GM19351 (cell line): ENCODE measurements at regions not wholly inside any gene's neighbourhood (a gene's known extent, or its start where the extent isn't known, plus 50 kb on each side); places are given as distances from the start of the nearest gene placed in this dataset.
"Not testable (repeated sequence)": the region's sequence is repeated elsewhere in the genome, so short reads cannot be mapped to it uniquely, and the experiment has no call there.

Experiments used
- ATAC-seq: cut with Tn5 transposase; IDR thresholded peaks from one replicate; pipeline ENCODE4 v1.9.1; 2021; ENCODE audit warnings: mild to moderate bottlenecking, moderate library complexity; ENCODE audit not compliant: unreplicated experiment

DNA sequence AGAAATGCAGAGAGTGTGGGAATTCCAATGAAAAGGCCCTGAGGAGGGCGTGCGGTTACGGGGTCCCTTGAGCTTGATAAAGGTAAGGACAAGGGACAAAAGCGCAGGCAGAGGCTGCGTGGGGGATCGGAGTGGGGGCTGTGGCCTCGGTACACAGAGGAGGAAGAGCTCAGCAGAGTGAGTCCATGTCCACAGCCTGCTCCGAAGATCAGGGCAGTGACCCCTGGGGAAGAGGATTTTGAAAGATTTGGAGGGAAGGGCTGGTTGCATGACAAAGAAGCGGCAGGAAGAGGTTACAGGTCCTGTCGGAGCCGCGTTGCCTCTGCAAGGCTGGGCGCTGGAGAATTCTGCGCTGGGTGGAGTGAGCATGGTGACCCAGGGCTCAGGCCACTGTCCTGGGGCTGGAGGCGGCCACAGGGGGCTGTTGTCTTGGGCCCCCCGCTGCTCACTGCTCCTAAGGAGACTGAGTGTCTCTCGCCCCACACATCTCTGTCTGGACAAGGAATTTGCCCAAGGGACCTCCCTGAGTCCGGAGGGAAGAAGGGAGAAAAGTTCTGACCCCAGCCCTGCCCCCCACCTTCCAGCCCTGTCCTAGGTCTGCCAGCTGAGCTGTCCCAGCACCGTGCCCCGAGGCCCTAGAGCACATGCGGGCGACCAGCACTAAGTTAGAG, 69.8 kb upstream of the INSIG1 start:
- no peak for ATAC-seq

DNA sequence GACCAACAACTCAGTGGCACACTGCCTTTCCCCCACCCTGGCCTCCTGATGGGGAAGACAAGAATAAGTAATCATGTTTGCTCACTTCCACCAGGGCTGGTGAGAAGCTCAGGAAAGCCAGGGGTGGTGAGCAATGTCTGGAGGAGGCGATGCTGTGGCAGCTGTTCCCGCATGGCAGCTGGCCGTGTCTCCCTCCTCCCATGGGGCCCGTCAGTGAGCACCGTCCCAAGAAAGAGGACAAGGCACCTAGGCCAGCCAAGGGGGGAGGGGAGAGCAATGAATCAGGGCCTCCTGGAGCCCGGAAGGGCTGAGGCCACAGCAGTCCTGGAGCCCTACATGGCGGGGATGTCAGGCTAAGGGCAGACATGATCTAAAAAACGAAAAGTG, 69.2 kb upstream of the INSIG1 start:
- ATAC-seq: no peak

DNA sequence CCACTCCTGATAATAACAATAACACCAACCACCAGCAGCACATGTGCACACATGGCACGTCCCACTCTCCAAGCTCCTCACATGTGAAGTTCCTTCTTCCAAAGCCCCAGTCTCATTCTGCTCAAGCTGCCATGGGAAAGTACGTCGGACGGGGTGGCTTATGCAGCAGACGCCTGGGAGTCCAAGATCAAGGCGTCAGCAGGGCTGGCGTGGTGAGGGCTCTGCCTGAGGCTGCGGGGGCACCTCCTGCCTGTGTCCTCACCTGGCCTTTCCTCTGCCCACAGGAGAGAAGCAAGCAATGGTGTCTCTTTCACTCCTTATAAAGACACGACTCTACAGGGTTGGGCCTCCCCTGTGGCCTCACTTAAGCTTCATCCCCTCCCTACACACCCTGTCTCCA, 68.8 kb upstream of the INSIG1 start:
- no peak for ATAC-seq

DNA sequence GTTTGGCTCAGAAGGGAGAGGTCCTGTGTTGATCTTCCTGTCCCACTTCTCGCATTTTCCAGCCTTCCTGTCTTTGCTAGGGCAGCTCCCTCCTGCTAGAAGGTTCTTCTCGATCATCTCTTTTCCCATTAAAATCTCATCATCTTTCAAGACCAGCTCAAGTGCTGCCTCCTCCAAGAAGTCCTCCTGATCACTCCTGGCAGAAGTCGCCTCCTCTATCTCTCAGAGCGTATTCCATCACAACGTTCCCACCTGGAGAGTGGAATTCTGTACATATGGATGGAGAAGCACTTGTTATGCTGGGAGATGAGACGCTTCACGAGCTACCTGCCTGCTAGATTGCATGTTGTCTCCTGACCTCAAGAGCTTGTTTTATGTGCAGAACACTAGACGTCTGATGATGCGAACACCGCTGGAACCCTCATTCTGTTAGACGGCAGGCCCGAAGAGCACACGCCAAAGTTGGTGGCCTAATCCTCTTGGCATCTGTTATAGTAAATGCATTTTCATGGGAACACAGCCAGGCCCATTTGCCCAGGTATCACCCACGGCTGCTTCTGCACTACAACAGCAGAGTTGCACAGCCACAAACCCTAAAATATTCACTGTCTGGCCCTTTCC, 68.0 kb upstream of the INSIG1 start:
- no peak for ATAC-seq

DNA sequence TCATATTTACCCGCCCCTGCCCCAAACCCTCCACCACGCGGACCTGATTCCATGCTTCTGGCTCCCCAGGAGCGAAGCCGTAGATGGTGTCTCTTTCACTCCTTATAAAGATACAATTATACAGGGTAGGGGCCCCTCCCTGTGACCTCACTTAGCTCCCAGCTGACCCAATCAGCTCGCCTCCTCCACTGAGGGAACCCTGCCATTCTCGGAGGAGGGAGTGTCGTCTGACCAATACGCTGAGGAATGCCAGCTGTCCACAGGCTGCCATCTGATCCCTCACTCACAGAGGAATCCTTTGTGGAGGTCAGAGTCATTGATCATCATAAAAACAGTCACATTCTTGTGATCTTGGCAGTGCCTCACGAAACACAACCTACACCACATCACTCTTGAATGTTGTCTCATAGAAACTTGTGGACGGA, 67.5 kb upstream of the INSIG1 start:
- ATAC-seq: no peak

DNA sequence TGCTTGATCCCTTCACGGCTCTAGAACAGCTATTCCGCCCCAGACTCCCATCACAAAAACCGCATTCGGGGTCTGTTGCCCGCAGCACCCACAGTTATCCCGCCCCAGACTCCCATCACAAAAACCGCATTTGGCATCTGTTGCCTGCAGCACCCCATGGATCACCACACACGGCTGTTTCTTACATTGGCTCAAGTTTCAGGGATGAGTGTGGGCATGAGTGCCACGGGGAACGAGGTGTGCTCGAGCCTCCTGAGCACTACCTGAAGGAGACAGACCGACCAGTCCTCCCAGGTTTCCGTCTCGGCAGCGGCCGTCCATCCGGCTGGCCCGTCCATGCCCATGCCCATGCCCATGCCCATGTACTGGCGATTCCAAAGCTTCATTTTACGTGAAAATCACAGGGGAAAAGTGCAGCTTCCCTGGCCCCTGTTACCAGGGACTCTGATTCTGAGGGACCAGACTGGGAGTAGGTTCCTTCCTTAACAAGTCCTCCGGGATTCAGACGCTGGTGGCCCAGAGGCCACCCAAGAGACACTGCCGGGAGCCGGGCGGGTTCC, 66.4 kb upstream of the INSIG1 start:
- no peak for ATAC-seq

DNA sequence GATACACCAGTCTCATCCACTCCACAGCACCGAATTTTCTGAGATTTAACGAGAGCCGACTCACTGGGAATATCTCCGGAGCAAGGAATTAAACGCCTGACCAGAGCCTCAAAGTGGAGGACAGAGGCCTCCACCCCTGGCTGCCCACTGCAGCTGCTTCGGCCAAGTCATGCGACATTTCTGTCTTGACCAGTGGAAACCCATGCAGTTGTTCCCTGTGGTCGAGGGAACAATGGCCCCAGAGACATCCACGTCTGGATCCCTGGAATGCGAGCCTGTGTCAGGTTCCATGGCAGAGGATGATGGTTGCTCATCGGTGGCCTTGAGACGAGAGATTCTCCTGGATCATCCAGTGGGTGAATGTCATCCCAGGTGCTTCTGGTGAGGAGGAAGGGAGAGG, 65.7 kb upstream of the INSIG1 start:
- no peak for ATAC-seq

DNA sequence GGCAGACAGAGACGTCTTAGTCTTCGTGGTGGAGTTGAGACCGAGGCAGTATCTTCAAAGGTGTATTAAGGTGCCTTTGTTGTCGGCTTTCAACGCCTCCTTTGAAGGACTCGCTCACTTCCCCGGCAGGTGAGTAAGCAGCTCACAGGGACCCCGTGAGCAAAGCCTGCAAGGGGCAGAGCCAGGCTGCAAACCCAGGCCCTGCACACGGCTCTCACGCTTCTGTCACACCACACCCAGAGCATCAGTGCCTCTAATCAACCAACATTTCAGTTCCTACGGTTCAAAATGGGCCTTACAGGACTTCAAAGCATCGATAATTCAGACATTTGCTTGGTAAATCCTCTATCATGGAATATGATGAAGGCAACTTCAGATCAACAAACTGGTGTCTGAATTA, 64.8 kb upstream of the INSIG1 start:
- ATAC-seq: no peak

DNA sequence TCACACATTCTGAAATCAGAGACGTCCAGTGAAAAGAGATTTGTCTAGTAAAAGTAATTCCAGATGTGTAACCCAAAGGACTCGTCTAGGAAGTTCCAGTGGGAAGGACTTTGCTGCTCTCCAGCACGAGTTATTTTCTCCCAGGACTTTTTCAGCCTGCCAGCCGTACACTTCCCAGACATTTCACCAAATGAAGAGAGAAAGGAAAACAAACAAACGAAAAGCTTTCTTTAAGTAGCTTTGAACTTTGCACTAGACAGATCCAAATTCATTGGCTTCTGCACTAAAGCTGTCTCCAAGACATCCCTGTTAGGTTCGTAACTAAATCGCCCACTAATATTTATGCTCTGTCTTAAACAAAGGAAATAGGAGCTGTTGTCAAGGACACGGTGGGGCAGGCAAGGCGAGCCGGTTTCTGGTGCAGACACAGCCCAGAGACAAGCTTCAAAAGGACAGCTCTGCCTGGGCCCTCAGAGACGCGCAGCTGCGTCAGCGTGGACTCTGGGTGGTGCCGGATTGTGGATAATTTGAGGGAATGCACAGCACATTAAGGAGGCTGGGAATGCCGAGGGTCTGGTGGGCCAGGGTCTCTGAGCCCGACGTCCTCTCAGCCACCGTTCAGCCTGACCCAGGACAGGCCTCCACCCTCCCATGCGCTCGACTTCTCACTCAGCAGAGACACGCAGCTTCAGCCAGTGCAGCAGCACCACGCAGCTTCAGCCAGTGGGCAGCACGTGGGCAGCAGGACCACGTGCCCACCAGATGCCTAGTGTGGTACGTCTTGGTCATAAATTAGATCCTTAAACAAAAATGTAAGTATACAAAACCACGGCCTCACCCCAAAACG, 64.1 kb upstream of the INSIG1 start:
- ATAC-seq: no peak

DNA sequence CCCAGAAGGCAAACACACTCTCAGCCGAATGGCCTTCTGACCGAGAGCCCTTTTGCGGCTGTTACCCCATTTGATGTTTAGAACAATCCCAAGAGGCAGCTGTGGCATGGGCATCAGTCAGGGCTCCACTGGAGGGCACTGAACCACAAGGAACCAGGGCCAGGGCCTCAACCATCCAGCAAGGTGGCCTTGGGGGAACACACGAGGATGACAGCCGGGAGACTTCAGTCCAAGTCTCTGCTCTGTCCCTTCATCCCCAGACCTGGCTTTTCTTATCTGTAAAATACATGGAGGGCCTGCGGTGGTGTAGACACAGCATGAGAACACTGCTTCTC, 63.6 kb upstream of the INSIG1 start:
- ATAC-seq: no peak

DNA sequence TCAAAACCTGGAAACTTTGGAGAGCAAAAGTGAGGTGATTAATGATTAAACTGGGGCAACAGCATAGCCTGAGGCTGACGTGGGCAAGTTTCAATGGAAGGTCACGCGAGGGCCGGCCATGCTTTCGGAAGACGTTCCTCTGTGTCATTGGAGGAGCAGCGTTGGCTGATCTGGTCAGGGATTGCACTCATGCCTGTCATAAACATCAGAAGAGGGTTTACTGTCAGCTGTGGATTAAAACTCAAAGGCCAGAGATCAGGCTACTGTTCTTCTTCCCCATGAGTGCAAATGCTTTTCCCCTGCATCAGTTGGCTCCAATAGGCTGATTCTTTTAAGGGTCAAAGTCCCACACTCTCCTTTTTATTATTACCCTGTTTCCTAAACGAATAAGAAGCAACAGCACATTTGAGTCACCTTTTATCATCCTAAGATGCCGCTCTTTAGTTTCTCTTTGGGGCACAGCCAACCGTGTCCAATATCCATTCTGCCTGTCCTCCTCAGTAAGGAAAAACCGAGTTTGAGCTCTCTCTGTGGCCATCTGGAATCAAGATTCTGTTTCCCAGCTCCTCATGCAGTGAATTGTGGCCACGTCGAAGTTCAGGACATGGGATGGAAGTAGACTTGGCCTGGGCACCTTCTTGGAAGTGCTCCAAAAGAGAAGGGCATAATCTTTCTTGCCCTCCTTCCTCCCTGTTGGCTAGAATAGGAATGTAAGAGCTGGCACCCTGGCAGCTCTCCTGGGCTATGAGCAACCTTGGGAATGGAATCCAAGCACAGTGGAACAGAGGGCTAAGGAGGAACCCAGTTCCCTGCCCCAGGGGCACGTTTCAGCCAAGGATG, 62.5 kb upstream of the INSIG1 start:
- no peak for ATAC-seq

DNA sequence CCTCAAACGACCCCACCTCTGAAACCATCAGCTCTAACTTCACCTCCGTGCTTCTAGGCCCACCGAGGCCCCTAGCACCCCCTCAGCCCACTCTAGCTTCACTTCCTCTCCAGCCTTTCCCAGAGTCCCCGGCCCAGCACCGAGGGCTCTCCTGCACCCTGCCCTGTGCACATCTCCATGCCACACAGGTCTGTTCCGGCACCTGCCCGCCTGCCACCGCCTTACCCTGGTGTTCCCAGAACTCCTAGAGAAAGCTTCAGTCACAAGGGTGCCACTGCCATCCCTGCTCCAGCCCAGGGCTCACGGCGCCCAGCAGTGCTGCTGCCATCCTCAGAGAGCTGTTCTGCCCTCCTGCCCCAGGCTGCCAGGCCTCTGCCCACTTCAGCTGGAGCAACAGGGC, 61.3 kb upstream of the INSIG1 start:
- ATAC-seq: no peak

DNA sequence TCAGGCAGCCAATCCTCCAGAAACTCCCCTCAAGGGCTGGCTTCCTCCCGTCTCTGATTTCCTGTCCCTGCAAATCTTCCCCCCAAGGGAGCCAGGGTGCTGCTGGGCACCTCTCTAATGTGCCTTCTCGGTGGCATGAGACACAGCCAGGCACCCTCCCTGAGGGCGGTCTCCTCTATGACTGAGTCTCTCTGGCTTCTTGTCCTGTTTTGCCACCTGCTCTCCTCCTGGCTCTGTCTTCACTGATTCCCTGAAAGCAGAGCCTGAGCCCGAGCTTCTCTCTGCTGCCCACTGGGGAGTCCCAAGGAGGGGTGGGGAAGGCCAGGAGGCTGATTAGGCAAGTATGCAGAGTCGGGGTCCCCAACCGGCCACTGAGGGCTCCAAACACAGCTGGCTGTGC, 60.4 kb upstream of the INSIG1 start:
- no peak for ATAC-seq

DNA sequence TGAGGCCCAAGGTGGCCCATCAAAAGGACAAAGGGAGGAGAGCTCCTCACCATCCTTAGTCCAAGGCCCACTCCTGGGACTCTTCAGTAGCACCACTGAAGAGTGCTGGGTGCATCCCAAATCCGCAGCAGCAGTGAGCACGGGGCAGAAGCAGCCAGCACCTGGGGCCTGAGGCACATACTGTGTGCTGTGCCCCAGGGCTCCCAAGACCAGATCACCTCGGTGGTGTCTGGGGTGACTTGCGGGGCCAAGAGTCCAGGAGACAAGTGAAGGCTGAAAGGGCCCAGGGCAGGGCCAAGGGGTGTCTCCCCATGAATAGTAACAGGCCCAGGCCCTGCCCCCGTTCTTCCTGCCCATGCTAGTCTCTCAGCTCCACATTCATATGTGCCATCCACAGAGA, 59.9 kb upstream of the INSIG1 start:
- ATAC-seq: no peak

DNA sequence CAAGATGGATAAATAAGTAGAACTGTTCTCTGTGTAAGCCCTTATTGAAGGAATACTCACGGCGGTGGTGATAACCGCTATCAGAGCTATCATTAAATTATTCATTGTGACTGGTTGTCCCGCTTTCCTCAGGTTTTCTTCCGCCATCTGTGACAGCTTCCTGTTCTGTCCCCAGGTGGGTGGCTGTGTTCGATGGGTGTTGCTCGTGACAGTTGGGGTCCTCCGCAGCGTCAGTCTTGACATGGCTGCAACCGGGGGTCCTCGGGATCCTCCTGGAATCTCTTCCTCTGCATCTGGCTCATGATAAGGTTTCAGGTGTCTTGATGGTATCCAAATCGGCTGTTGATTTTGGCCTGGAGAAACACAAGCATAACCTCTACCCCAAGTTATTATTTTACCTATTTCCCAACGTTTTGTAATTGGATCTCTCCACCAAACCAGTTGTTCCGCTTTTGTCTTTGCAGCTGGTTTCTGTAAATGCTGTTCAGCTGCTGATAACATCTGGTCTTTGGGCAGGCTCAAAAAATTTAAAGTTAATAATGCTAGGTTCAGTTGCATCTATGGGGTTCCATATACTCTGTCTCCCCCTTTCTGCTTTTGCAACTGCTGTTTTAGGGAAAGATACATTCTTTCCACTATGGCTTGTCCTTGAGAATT, 58.1 kb upstream of the INSIG1 start:
- ATAC-seq: not testable (repeated sequence)

DNA sequence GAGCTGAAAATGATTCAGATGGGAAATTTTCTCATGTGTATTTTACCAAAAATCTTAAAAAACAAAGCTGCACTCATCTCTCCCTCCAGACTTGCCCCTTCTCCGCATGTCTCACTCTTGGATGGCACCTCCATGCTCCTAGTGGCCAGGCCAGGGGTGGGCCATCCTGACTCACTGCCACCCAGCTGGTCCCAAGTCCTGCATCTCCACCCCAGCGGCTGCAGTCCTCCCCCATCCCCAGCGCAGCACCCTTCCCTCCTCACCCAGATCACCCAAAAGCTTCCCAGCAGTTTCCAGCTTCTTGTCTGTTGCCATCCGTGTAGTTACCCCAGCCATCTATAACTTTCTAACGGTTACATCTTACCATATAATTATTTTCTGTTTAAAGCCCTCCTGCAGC, 53.0 kb upstream of the INSIG1 start:
- no peak for ATAC-seq

DNA sequence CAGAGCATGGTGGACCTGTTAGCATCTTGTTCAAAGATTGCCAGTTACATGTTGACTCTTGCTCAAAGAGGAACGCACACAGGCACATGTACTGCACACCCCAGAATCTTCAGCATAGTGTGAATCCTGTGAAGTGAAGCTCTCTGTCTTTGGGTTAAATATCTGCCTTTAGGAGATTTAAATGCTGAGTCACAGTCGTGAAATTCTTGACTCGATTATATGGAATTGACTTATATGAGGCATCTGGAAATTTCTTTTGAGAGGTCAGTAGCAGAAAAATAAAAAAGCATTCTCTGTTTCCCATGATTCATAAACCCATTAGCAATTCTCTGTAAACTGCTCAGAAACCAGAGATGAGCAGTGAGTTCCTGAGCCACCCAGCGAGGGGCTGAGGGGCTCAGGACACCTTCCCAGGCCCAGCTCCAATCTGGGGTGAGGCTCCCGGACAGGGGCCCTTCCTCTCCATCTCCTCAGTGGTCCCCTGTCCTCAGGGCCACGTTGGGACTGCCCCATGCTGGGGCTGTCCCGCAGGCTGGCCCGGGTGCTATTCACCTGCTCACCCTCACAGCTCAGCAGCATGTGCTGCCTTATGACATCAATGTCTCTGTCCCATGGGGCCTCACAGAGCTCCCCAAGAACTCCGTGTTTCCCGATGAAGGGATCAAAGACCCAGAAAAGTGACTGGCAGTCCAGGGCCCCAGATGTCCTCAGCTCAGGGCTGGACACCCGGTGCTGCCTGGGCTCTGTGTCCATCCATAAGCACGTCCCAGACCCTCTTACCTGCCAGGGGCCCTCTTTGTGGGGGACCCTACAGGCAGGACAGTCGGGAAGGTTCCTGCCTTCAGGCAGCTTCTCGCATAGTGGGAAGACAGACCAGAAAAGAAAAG, 50.0 kb upstream of the INSIG1 start:
- no peak for ATAC-seq
